SK-N-SH (cell line): ENCODE measurements at regions not wholly inside any gene's neighbourhood (a gene's known extent, or its start where the extent isn't known, plus 50 kb on each side); places are given as distances from the start of the nearest gene placed in this dataset.

Experiments used
- CTCF ChIA-PET: fragments of 300-600, 350-600 bp; formaldehyde crosslinking; extraction: SDS; loops from one replicate; lab custom pipeline; 2021; lab: Yijun Ruan, JAX
- POLR2A ChIA-PET: fragments of 350-600 bp; sonication (Branson Sonifier 250); formaldehyde crosslinking; extraction: SDS; loops from one replicate; lab custom pipeline; 2020; ENCODE audit warnings: antibody characterized with exemption, inconsistent platforms; lab: Yijun Ruan, JAX
- DNase-seq: peaks from one replicate; pipeline ENCODE4 v3.0.0; 2012
- H2AFZ ChIP-seq: fragments of 200-600 bp; sonication (generic); 2 replicates; pipeline ENCODE4 v1.8.1; 2016; ENCODE audit warnings: antibody characterized with exemption, mild to moderate bottlenecking, low read depth
- H3F3A ChIP-seq: fragments of 200-600 bp; sonication (generic); replicated peaks from 2 replicates; pipeline ENCODE3; 2016; ENCODE audit warnings: antibody characterized with exemption, mild to moderate bottlenecking; ENCODE audit not compliant: insufficient read depth
- H3K27ac ChIP-seq, 2 experiments: fragments of 200-500 bp in 1 of 2; fragments of 200-600 bp in 1 of 2; sonication (Bioruptor generic) in 1 of 2; sonication (generic), shearing (Covaris generic) in 1 of 2; 2 replicates each; pipeline versions ENCODE4 v1.5.1 to v1.6.1; 2014 to 2016; ENCODE audit warnings: low read depth in 2 of 2, inconsistent platforms in 1 of 2, low read length in 1 of 2, mild to moderate bottlenecking in 1 of 2, mixed read lengths in 1 of 2
- H3K27me3 ChIP-seq: fragments of 200-600 bp; sonication (generic), shearing (Covaris generic); 2 replicates; pipeline ENCODE4 v1.6.1; 2016; ENCODE audit warnings: mixed run types; ENCODE audit not compliant: insufficient read depth
- H3K36me3 ChIP-seq, 2 experiments: fragments of 200-500 bp in 1 of 2; fragments of 200-600 bp in 1 of 2; sonication (Bioruptor generic) in 1 of 2; sonication (generic) in 1 of 2; replicated peaks in 1 of 2; 2 replicates each; pipeline versions ENCODE3 to v1.5.1; 2014 to 2016; ENCODE audit warnings: low read length in 1 of 2, mild to moderate bottlenecking in 1 of 2; ENCODE audit not compliant: insufficient read depth in 2 of 2, control insufficient read depth in 1 of 2
- H3K4me1 ChIP-seq, 2 experiments: fragments of 200-500 bp in 1 of 2; fragments of 200-600 bp in 1 of 2; sonication (Bioruptor generic) in 1 of 2; sonication (generic), shearing (Covaris generic) in 1 of 2; 2 replicates each; pipeline versions ENCODE4 v1.5.1 to v1.6.1; 2014 to 2016; ENCODE audit warnings: low read depth in 1 of 2, low read length in 1 of 2, mixed run types in 1 of 2; ENCODE audit not compliant: insufficient read depth in 2 of 2, control insufficient read depth in 1 of 2
- H3K4me2 ChIP-seq: fragments of 200-600 bp; sonication (generic), shearing (Covaris generic); 2 replicates; pipeline ENCODE4 v1.6.1; 2017; ENCODE audit warnings: mixed run types
- H3K4me3 ChIP-seq, 2 experiments: fragments of 200-500 bp in 1 of 2; fragments of 200-600 bp in 1 of 2; sonication (Bioruptor generic) in 1 of 2; sonication (generic), shearing (Covaris generic) in 1 of 2; 2 replicates each; pipeline versions ENCODE4 v1.5.1 to v1.8.1; 2014 to 2016; ENCODE audit warnings: low read depth in 2 of 2, inconsistent platforms in 1 of 2, low read length in 1 of 2, mild to moderate bottlenecking in 1 of 2, mixed read lengths in 1 of 2, moderate library complexity in 1 of 2
- H3K79me2 ChIP-seq: fragments of 200-600 bp; sonication (generic); 2 replicates; pipeline ENCODE4 v1.8.1; 2017; ENCODE audit warnings: mild to moderate bottlenecking; ENCODE audit not compliant: insufficient read depth
- H3K9ac ChIP-seq: fragments of 200-600 bp; sonication (generic); 2 replicates; pipeline ENCODE4 v1.6.1; 2017; ENCODE audit warnings: mixed run types
- H3K9me2 ChIP-seq: fragments of 200-600 bp; sonication (generic); 2 replicates; pipeline ENCODE4 v1.6.1; 2017; ENCODE audit warnings: mixed run types
- H3K9me3 ChIP-seq: fragments of 200-600 bp; sonication (generic); 2 replicates; pipeline ENCODE4 v1.6.1; 2017; ENCODE audit warnings: mixed run types, mild to moderate bottlenecking, moderate library complexity
- H4K20me1 ChIP-seq: fragments of 200-600 bp; sonication (generic); 2 replicates; pipeline ENCODE4 v1.6.1; 2017; ENCODE audit warnings: mild to moderate bottlenecking, mixed run types; ENCODE audit not compliant: insufficient read depth
- EP300 ChIP-seq, 2 experiments: IDR thresholded peaks; 2 replicates each; pipeline versions ENCODE4 v1.4.0 to v1.6.1; 2012; ENCODE audit warnings: borderline replicate concordance in 1 of 2, low read depth in 1 of 2, low read length in 1 of 2
- GATA2 ChIP-seq: sonication (generic); formaldehyde crosslinking; IDR thresholded peaks from 2 replicates; pipeline ENCODE4 v1.5.0; 2020; ENCODE audit warnings: mild to moderate bottlenecking, missing genetic modification reagents
- MEF2A ChIP-seq: IDR thresholded peaks from 2 replicates; pipeline ENCODE4 v1.4.0; 2012; ENCODE audit warnings: low read depth, borderline replicate concordance
- MXI1 ChIP-seq: IDR thresholded peaks from 2 replicates; pipeline ENCODE4 v1.6.1; 2012; ENCODE audit warnings: mild to moderate bottlenecking, low read depth, low read length, improper control_type of control experiment
- NFIC ChIP-seq: IDR thresholded peaks from 2 replicates; pipeline ENCODE4 v1.4.0; 2012; ENCODE audit warnings: borderline replicate concordance
- RFX5 ChIP-seq: IDR thresholded peaks from 2 replicates; pipeline ENCODE4 v1.6.1; 2012; ENCODE audit warnings: mild to moderate bottlenecking, improper control_type of control experiment, low read length
- RXRA ChIP-seq: IDR thresholded peaks from 2 replicates; pipeline ENCODE4 v1.4.0; 2012; ENCODE audit warnings: low read depth, mild to moderate bottlenecking, borderline replicate concordance
- SIN3A ChIP-seq: IDR thresholded peaks from 2 replicates; pipeline ENCODE4 v1.6.1; 2012; ENCODE audit warnings: low read depth, mild to moderate bottlenecking, low read length, moderate library complexity, borderline replicate concordance
- TAF1 ChIP-seq: IDR thresholded peaks from 2 replicates; pipeline ENCODE4 v1.6.1; 2012; ENCODE audit warnings: low read depth, mild to moderate bottlenecking, low read length, moderate library complexity, borderline replicate concordance
- TEAD4 ChIP-seq: IDR thresholded peaks from 2 replicates; pipeline ENCODE4 v1.4.0; 2012; ENCODE audit warnings: mild to moderate bottlenecking, borderline replicate concordance; ENCODE audit not compliant: insufficient read depth
- YY1 ChIP-seq: IDR thresholded peaks from 2 replicates; pipeline ENCODE4 v1.4.0; 2012; ENCODE audit warnings: low read depth, mild to moderate bottlenecking
- WGBS: methylation state at CpG from one replicate; pipeline ENCODE4 v1.1.6; 2017; ENCODE audit warnings: low lambda C conversion rate; 5-methylcytosine and 5-hydroxymethylcytosine counted together

DNA sequence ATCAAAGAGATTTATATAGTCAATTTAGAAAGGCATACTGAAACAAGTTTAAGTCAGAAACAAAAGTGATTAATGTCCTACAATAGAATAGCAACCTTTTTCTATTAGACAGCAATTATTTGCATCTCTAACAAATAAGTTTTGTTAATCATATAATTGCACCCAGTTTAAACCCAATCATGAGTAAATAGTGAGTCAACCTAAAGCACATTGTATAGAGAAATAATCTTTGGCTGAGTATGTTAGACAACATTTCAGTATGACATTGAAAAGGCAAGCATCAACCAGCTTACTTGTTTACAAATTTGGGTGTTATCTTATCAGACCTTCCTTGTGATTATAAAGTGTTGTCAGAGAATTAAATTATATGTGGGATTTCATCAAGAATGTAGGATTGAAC, 209.5 kb downstream of the IL15 start:
- Histone ChIP-seq H3K4me2 (no peak overlapping the region), H3F3A (no peaks in the 10 kb centered on the region), H2AFZ (no peak overlapping the region), H3K9me3 (no peaks in the 10 kb centered on the region), H3K9ac (no peak overlapping the region), H3K36me3 (no peaks in the 10 kb centered on the region), H3K79me2 (no peaks in the 10 kb centered on the region; the same call in 1 of the 2 replicates), H3K27me3 (no peaks in the 10 kb centered on the region), H3K9me2 (no peaks in the 10 kb centered on the region), H3K4me1 (no peaks in the 10 kb centered on the region), H4K20me1 (no peaks in the 10 kb centered on the region), H3K27ac (no peak overlapping the region), H3K4me3 (no peak overlapping the region)
- ChIA-PET CTCF (no interaction called here), POLR2A (no interaction called here)
- no peak for TF ChIP-seq NFIC
- no peak for TF ChIP-seq EP300 (IDR thresholded peaks at IDR 0.05; ENCODE audit: borderline replicate concordance in 1 of 2, low read depth in 1 of 2, low read length in 1 of 2)
- TF ChIP-seq GATA2 (CRISPR knock-in tag) = no peak
- no peak for DNase-seq

DNA sequence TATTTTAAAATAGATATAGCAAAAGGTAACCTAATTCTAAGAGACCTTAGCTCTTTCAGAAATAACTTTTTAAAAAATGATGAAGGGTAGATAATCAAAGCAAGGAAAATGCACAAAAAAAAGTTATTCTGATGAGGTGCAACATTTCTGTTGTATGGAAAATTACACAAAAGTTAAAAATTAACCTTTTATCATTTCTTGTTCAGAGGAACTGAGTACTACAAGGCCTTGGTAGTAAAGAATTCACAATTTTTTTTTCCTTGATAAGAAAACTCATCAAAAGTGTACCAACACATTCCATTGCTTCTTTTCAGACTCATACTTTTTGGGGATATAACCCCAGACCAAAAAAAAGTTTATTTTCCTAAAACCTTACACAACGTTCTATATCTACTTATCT, 213.0 kb downstream of the IL15 start:
- no peak overlapping the region for H3K4me3 ChIP-seq
- no peak for TF ChIP-seq RFX5
- no peak for TF ChIP-seq YY1
- TF ChIP-seq SIN3A = no peak
- no peak for TF ChIP-seq TAF1
- no peak for TF ChIP-seq RXRA
- TF ChIP-seq, all 33 proteins: peak for 0
- H3K9me3 ChIP-seq = no peaks in the 10 kb centered on the region
- no peaks in the 10 kb centered on the region for H4K20me1 ChIP-seq
- no peaks in the 10 kb centered on the region for H3K27me3 ChIP-seq
- no peak overlapping the region for H2AFZ ChIP-seq
- no peaks in the 10 kb centered on the region for H3K4me1 ChIP-seq
- no peaks in the 10 kb centered on the region for H3K9me2 ChIP-seq
- no peaks in the 10 kb centered on the region for H3F3A ChIP-seq
- 61% methylated on average over 1 of the region's 1 CpG for WGBS
- no peaks in the 10 kb centered on the region for H3K36me3 ChIP-seq
- H3K79me2 ChIP-seq = no peaks in the 10 kb centered on the region
- DNase-seq = no peak
- no peak overlapping the region for H3K9ac ChIP-seq
- H3K27ac ChIP-seq = no peak overlapping the region
- POLR2A ChIA-PET = no interaction called here
- no peak overlapping the region for H3K4me2 ChIP-seq
- CTCF ChIA-PET = no interaction called here

DNA sequence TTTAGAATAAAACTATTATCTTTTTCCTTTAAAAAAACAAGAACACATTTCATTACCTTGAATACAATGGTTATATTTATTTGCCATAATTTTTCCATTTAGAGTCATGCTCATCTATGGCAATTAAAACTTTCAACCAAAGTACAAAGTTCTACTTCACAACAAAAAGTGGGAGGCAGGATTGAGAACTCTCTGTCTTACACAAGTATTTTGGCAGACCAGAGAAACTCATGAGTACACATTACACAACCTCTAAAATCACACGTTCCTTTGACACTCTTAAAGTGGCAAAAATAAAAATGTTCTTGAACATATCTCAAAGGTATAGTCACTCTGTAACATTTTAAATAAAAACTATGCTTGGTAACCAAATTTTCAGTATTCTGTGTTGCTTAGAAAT, 213.4 kb downstream of the IL15 start:
- no peak for TF ChIP-seq MEF2A
- no peak for TF ChIP-seq MXI1
- no peak for TF ChIP-seq TEAD4
- no peaks in the 10 kb centered on the region for H3K27me3 ChIP-seq
- H3K4me3 ChIP-seq = no peak overlapping the region
- no peaks in the 10 kb centered on the region for H3K79me2 ChIP-seq
- H3K36me3 ChIP-seq = no peaks in the 10 kb centered on the region
- H3K4me2 ChIP-seq = no peak overlapping the region
- H3K9me2 ChIP-seq = no peaks in the 10 kb centered on the region
- H3K9ac ChIP-seq = no peak overlapping the region
- H2AFZ ChIP-seq = no peak overlapping the region
- H3F3A ChIP-seq = no peaks in the 10 kb centered on the region
- ChIA-PET CTCF (no interaction called here), POLR2A (no interaction called here)
- no peaks in the 10 kb centered on the region for H3K4me1 ChIP-seq
- DNase-seq = no peak
- H3K27ac ChIP-seq = no peak overlapping the region
- 60% methylated on average over 1 of the region's 1 CpG for WGBS
- no peaks in the 10 kb centered on the region for H4K20me1 ChIP-seq
- H3K9me3 ChIP-seq = no peaks in the 10 kb centered on the region
